WTC11 (cell line): ENCODE measurements at regions not wholly inside any gene's neighbourhood (a gene's known extent, or its start where the extent isn't known, plus 50 kb on each side); places are given as distances from the start of the nearest gene placed in this dataset.

Experiments used
- CREB1 ChIP-seq: sonication (generic); formaldehyde crosslinking; IDR thresholded peaks from 2 replicates; pipeline ENCODE4 v1.8.0; 2023; ENCODE audit warnings: mild to moderate bottlenecking, missing genetic modification reagents
- CTCF ChIP-seq: fragments of 200-600 bp; IDR thresholded peaks from 2 replicates; pipeline ENCODE4 v1.8.0; 2022; ENCODE audit warnings: antibody characterized with exemption
- JUN ChIP-seq: sonication (generic); formaldehyde crosslinking; IDR thresholded peaks from 2 replicates; pipeline ENCODE4 v1.8.0; 2023; ENCODE audit warnings: mild to moderate bottlenecking, missing genetic modification reagents
- MAX ChIP-seq: sonication (generic); formaldehyde crosslinking; IDR thresholded peaks from 2 replicates; pipeline ENCODE4 v1.8.0; 2022; ENCODE audit warnings: mild to moderate bottlenecking, missing genetic modification reagents
- NR3C1 ChIP-seq: sonication (generic); formaldehyde crosslinking; conservative IDR thresholded peaks from 2 replicates; pipeline ENCODE4 v1.8.1; 2023; ENCODE audit warnings: low read depth, mild to moderate bottlenecking, missing genetic modification reagents
- TP53 ChIP-seq: sonication (generic); formaldehyde crosslinking; IDR thresholded peaks from 2 replicates; pipeline ENCODE4 v1.8.1; 2023; ENCODE audit warnings: mild to moderate bottlenecking, missing genetic modification reagents
- ZNF232 ChIP-seq: sonication (generic); formaldehyde crosslinking; IDR thresholded peaks from 2 replicates; pipeline ENCODE4 v1.8.0; 2022; ENCODE audit warnings: mild to moderate bottlenecking, missing genetic modification reagents
- TF ChIP-seq, protein P1 (sequence below): sonication (generic); formaldehyde crosslinking; IDR thresholded peaks from 2 replicates; pipeline ENCODE4 v1.8.1; 2023; ENCODE audit warnings: mild to moderate bottlenecking, moderate library complexity, missing genetic modification reagents
- TF ChIP-seq, protein P2 (sequence below): sonication (generic); formaldehyde crosslinking; conservative IDR thresholded peaks from 2 replicates; pipeline ENCODE4 v1.8.1; 2022; ENCODE audit warnings: mild to moderate bottlenecking, missing genetic modification reagents
- TF ChIP-seq, protein P3 (sequence below): sonication (generic); formaldehyde crosslinking; IDR thresholded peaks from 2 replicates; pipeline ENCODE4 v1.8.1; 2023; ENCODE audit warnings: mild to moderate bottlenecking, missing genetic modification reagents, borderline replicate concordance

- TF ChIP-seq CTCF (no peak), MAX (CRISPR knock-in tag) (no peak), ZNF232 (no peak), TP53 (no peak), JUN (CRISPR knock-in tag) (no peak), CREB1 (CRISPR knock-in tag) (no peak), NR3C1 (no peak)
- TF ChIP-seq, protein P1, sequence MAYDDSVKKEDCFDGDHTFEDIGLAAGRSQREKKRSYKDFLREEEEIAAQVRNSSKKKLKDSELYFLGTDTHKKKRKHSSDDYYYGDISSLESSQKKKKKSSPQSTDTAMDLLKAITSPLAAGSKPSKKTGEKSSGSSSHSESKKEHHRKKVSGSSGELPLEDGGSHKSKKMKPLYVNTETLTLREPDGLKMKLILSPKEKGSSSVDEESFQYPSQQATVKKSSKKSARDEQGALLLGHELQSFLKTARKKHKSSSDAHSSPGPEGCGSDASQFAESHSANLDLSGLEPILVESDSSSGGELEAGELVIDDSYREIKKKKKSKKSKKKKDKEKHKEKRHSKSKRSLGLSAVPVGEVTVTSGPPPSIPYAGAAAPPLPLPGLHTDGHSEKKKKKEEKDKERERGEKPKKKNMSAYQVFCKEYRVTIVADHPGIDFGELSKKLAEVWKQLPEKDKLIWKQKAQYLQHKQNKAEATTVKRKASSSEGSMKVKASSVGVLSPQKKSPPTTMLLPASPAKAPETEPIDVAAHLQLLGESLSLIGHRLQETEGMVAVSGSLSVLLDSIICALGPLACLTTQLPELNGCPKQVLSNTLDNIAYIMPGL (CRISPR knock-in tag) = no peak
- TF ChIP-seq, protein P2, sequence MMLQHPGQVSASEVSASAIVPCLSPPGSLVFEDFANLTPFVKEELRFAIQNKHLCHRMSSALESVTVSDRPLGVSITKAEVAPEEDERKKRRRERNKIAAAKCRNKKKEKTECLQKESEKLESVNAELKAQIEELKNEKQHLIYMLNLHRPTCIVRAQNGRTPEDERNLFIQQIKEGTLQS (CRISPR knock-in tag) = no peak
- TF ChIP-seq, protein P3, sequence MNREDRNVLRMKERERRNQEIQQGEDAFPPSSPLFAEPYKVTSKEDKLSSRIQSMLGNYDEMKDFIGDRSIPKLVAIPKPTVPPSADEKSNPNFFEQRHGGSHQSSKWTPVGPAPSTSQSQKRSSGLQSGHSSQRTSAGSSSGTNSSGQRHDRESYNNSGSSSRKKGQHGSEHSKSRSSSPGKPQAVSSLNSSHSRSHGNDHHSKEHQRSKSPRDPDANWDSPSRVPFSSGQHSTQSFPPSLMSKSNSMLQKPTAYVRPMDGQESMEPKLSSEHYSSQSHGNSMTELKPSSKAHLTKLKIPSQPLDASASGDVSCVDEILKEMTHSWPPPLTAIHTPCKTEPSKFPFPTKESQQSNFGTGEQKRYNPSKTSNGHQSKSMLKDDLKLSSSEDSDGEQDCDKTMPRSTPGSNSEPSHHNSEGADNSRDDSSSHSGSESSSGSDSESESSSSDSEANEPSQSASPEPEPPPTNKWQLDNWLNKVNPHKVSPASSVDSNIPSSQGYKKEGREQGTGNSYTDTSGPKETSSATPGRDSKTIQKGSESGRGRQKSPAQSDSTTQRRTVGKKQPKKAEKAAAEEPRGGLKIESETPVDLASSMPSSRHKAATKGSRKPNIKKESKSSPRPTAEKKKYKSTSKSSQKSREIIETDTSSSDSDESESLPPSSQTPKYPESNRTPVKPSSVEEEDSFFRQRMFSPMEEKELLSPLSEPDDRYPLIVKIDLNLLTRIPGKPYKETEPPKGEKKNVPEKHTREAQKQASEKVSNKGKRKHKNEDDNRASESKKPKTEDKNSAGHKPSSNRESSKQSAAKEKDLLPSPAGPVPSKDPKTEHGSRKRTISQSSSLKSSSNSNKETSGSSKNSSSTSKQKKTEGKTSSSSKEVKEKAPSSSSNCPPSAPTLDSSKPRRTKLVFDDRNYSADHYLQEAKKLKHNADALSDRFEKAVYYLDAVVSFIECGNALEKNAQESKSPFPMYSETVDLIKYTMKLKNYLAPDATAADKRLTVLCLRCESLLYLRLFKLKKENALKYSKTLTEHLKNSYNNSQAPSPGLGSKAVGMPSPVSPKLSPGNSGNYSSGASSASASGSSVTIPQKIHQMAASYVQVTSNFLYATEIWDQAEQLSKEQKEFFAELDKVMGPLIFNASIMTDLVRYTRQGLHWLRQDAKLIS (CRISPR knock-in tag) = no peak
Measured at GRCh38 chr15:70387081-70387480, 289.4 kb upstream of the TLE3 start.
